ENCODE measurements at regions not wholly inside any gene's neighbourhood (a gene's known extent, or its start where the extent isn't known, plus 50 kb on each side); places are given as distances from the start of the nearest gene placed in this dataset.

DNA sequence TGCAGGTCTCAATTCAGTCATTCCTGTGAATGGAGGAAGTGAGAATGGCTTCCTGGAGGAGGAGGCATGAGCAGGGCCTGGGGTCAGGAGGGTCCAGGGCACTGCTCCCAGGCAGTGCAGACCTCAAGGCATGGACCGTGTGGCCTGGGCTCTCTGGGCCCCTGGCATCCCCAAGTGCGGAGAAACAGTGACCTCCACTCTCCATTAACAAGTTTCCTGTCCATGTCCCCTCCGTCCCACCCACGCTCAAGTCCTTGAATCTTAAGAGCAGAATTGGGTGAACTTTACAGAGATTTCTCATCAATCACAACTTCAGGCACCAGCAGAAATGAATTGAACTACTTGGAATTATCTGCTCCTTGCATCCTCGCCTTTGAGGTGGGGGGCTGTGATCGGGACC lies 211.1 kb downstream of the NPHP4 start:
- no TSS peak for BruUV-seq (replicated peaks)
- H3K36me3 Mint-ChIP-seq (ENCODE audit: insufficient read depth, unreplicated experiment): no peaks in the 10 kb centered on the region
- H3K9me3 ChIP-seq: no peaks in the 10 kb centered on the region
- TF ChIP-seq, protein P1, sequence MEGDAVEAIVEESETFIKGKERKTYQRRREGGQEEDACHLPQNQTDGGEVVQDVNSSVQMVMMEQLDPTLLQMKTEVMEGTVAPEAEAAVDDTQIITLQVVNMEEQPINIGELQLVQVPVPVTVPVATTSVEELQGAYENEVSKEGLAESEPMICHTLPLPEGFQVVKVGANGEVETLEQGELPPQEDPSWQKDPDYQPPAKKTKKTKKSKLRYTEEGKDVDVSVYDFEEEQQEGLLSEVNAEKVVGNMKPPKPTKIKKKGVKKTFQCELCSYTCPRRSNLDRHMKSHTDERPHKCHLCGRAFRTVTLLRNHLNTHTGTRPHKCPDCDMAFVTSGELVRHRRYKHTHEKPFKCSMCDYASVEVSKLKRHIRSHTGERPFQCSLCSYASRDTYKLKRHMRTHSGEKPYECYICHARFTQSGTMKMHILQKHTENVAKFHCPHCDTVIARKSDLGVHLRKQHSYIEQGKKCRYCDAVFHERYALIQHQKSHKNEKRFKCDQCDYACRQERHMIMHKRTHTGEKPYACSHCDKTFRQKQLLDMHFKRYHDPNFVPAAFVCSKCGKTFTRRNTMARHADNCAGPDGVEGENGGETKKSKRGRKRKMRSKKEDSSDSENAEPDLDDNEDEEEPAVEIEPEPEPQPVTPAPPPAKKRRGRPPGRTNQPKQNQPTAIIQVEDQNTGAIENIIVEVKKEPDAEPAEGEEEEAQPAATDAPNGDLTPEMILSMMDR (IDR thresholded peaks at IDR 0.05; ENCODE audit: insufficient read depth in 1 of 2, low read depth in 1 of 2, low read length in 1 of 2, severe bottlenecking in 1 of 2, unreplicated experiment in 1 of 2): no peak
- DNase-seq: no peak
- H3K4me1 Mint-ChIP-seq (ENCODE audit: low read depth, unreplicated experiment): no peaks in the 10 kb centered on the region
- H3K4me3 ChIP-seq (ENCODE audit: low read depth, low read length): no peak overlapping the region
- no peak overlapping the region for H3K27ac Mint-ChIP-seq (ENCODE audit: unreplicated experiment)
- intact Hi-C loops (cut with micrococcal nuclease; ENCODE audit: unreplicated experiment): no loop called here
- H3K36me3 ChIP-seq (ENCODE audit: control insufficient read depth, insufficient read depth, low read length): no peaks in the 10 kb centered on the region
- H3K4me3 Mint-ChIP-seq (ENCODE audit: unreplicated experiment): no peak overlapping the region
- ChIA-PET CTCF (no interaction called here), POLR2A (no interaction called here)
- no peaks in the 10 kb centered on the region for H3K27me3 ChIP-seq (replicated peaks; ENCODE audit: control insufficient read depth, insufficient read depth, low read length)
- H3K4me1 ChIP-seq: no peaks in the 10 kb centered on the region
- no peaks in the 10 kb centered on the region for H3K27me3 Mint-ChIP-seq (ENCODE audit: insufficient read depth, unreplicated experiment)
- H3K9me3 Mint-ChIP-seq (ENCODE audit: unreplicated experiment): no peaks in the 10 kb centered on the region

DNA sequence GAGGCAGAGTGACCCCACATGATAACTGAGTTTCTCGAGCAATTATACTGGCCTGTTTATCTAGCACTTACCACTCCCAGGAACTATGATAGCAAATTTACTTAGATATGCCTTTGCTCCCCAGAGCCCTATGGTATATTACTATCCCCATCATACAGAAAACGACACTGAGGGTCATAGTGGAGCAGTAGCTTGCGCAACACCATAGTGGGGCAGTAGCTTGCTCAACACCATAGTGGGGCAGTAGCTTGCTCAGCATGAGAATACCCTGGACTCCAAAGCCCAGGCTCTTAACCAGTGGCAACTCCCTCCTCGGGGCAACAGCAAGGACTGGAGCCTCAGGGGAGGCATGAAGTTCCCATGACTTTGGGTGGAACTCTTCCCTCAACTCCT lies 211.9 kb downstream of the NPHP4 start:
- H3K27me3 ChIP-seq (replicated peaks; ENCODE audit: control insufficient read depth, insufficient read depth, low read length): no peaks in the 10 kb centered on the region
- no peaks in the 10 kb centered on the region for H3K36me3 Mint-ChIP-seq (ENCODE audit: insufficient read depth, unreplicated experiment)
- intact Hi-C loops (cut with micrococcal nuclease; ENCODE audit: unreplicated experiment): no loop called here
- H3K4me3 ChIP-seq (ENCODE audit: low read depth, low read length): no peak overlapping the region
- TF ChIP-seq, protein P1 (IDR thresholded peaks at IDR 0.05; ENCODE audit: insufficient read depth in 1 of 2, low read depth in 1 of 2, low read length in 1 of 2, severe bottlenecking in 1 of 2, unreplicated experiment in 1 of 2): no peak
- H3K4me1 ChIP-seq: no peaks in the 10 kb centered on the region
- CTCF ChIA-PET: no interaction called here
- BruUV-seq (replicated peaks): no TSS peak
- H3K9me3 Mint-ChIP-seq (ENCODE audit: unreplicated experiment): no peaks in the 10 kb centered on the region
- H3K4me3 Mint-ChIP-seq (ENCODE audit: unreplicated experiment): no peak overlapping the region
- no peak for DNase-seq
- no peak overlapping the region for H3K27ac Mint-ChIP-seq (ENCODE audit: unreplicated experiment)
- H3K4me1 Mint-ChIP-seq (ENCODE audit: low read depth, unreplicated experiment): no peaks in the 10 kb centered on the region
- POLR2A ChIA-PET: no interaction called here
- H3K27me3 Mint-ChIP-seq (ENCODE audit: insufficient read depth, unreplicated experiment): no peaks in the 10 kb centered on the region
- no peaks in the 10 kb centered on the region for H3K36me3 ChIP-seq (ENCODE audit: control insufficient read depth, insufficient read depth, low read length)
- no peaks in the 10 kb centered on the region for H3K9me3 ChIP-seq

DNA sequence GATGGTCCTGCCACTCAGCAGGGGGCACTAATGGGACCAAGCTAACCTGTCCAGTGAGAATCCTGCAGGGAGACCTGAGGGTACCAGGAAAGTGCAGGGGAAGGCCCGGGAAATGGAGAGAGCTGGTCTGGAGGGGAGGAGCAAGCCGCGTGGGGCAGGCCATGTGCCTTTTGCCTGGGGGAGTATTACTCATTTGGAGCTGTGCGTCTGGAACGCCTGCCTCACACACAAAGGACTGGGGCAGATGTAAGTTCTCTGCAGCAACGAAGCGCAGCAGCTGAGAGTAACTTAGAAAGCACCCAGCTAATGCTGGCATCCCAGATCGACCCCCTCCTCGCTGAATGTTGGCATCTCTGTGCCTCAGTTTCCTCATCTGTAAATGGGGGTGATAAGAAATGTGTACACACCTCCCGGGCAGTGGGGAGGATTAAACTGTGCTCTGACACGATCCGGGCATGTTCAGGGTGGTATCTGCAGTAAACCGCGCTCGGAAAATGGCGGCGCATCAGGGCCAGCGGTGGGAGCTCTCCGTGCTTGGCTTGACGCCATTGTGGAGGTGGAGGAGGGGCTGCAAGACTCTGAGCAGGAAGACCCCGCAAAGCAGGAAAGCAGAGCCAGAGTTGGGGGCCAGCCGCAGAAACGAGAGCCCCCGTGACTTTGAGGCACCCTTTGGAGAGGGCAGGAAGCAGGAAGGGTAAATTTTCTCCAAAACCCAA lies 212.5 kb downstream of the NPHP4 start:
- ChIA-PET POLR2A (no interaction called here), CTCF (no interaction called here)
- no peaks in the 10 kb centered on the region for H3K4me1 ChIP-seq
- DNase-seq: no peak
- no peaks in the 10 kb centered on the region for H3K36me3 ChIP-seq (ENCODE audit: control insufficient read depth, insufficient read depth, low read length)
- no peaks in the 10 kb centered on the region for H3K27me3 Mint-ChIP-seq (ENCODE audit: insufficient read depth, unreplicated experiment)
- no peaks in the 10 kb centered on the region for H3K4me1 Mint-ChIP-seq (ENCODE audit: low read depth, unreplicated experiment)
- H3K9me3 Mint-ChIP-seq (ENCODE audit: unreplicated experiment): no peaks in the 10 kb centered on the region
- H3K4me3 Mint-ChIP-seq (ENCODE audit: unreplicated experiment): no peak overlapping the region
- H3K27me3 ChIP-seq (replicated peaks; ENCODE audit: control insufficient read depth, insufficient read depth, low read length): no peaks in the 10 kb centered on the region
- no peaks in the 10 kb centered on the region for H3K9me3 ChIP-seq
- no peak overlapping the region for H3K27ac Mint-ChIP-seq (ENCODE audit: unreplicated experiment)
- TF ChIP-seq, protein P1 (IDR thresholded peaks at IDR 0.05; ENCODE audit: insufficient read depth in 1 of 2, low read depth in 1 of 2, low read length in 1 of 2, severe bottlenecking in 1 of 2, unreplicated experiment in 1 of 2): no peak
- no peaks in the 10 kb centered on the region for H3K36me3 Mint-ChIP-seq (ENCODE audit: insufficient read depth, unreplicated experiment)
- intact Hi-C loops (cut with micrococcal nuclease; ENCODE audit: unreplicated experiment): no loop called here
- no TSS peak for BruUV-seq (replicated peaks)
- no peak overlapping the region for H3K4me3 ChIP-seq (ENCODE audit: low read depth, low read length)

All from Caco-2 (cell line).